AG04450 (cell line): ENCODE measurements at regions not wholly inside any gene's neighbourhood (a gene's known extent, or its start where the extent isn't known, plus 50 kb on each side); places are given as distances from the start of the nearest gene placed in this dataset.

Experiments used
- CTCF ChIA-PET: fragments of 300-600, 350-600 bp; formaldehyde crosslinking; extraction: SDS; loops from one replicate; lab custom pipeline; 2022; ENCODE audit warnings: antibody characterized with exemption, inconsistent platforms; lab: Charles Lee
- POLR2A ChIA-PET: fragments of 350-600 bp; formaldehyde crosslinking; extraction: SDS; loops from one replicate; lab custom pipeline; 2021; ENCODE audit warnings: antibody characterized with exemption, inconsistent platforms; lab: Yijun Ruan, JAX
- DNase-seq: peaks from one replicate; pipeline ENCODE4 v3.0.0-alpha.2; 2011; ENCODE audit warnings: low read depth, low spot score
- H3K27ac ChIP-seq: one replicate; pipeline ENCODE4 v1.5.1; 2012; ENCODE audit warnings: low read depth, low read length, control low read depth
- H3K27me3 ChIP-seq: one replicate; pipeline ENCODE4 v1.6.0; 2012; ENCODE audit warnings: low read length; ENCODE audit not compliant: control insufficient read depth, insufficient read depth
- H3K4me3 ChIP-seq: 2 replicates; pipeline ENCODE4 v1.5.1; 2011; ENCODE audit warnings: mild to moderate bottlenecking, low read depth, low read length, control low read depth
- H3K9me3 ChIP-seq: 2 replicates; pipeline ENCODE4 v1.5.1; 2012; ENCODE audit warnings: low read length; ENCODE audit not compliant: control insufficient read depth, insufficient read depth
- CTCF ChIP-seq: IDR thresholded peaks from 2 replicates; pipeline ENCODE4 v1.5.1; 2011; ENCODE audit warnings: low read depth, low read length, control low read depth, inconsistent platforms

GRCh38 chr12:93252221-93252620, 125.5 kb upstream of the NUDT4 start:
- POLR2A ChIA-PET, result no interaction called here
- Histone ChIP-seq H3K27me3 (no peaks in the 10 kb centered on the region), H3K9me3 (peaks cover 18% of the 10 kb centered on the region), H3K27ac (no peak overlapping the region), H3K4me3 (no peak overlapping the region)
- no peak for DNase-seq
- CTCF ChIA-PET, result interaction anchor here (0.7 kb wide), 1 partner anchor 208 kb away, joined by 3 read pairs; no protein-coding TSS in a partner anchor
- no peak for TF ChIP-seq CTCF

- ChIA-PET POLR2A (no interaction called here), CTCF (no interaction called here)
- TF ChIP-seq CTCF, result no peak
- no peak overlapping the region for H3K27ac ChIP-seq
- DNase-seq, result no peak
- no peak overlapping the region for H3K4me3 ChIP-seq
- no peaks in the 10 kb centered on the region for H3K27me3 ChIP-seq
- H3K9me3 ChIP-seq, result peaks cover 18% of the 10 kb centered on the region
These were observed 122.8 kb upstream of the NUDT4 start for GRCh38 chr12:93254911-93255310.

GRCh38 chr12:93256256-93256969, 121.3 kb upstream of the NUDT4 start:
- Histone ChIP-seq H3K27me3 (no peaks in the 10 kb centered on the region), H3K9me3 (peaks cover 18% of the 10 kb centered on the region), H3K4me3 (no peak overlapping the region), H3K27ac (no peak overlapping the region)
- CTCF ChIA-PET, result no interaction called here
- POLR2A ChIA-PET, result no interaction called here
- no peak for DNase-seq
- no peak for TF ChIP-seq CTCF

- no peak for DNase-seq
- ChIA-PET CTCF (no interaction called here), POLR2A (no interaction called here)
- H3K27me3 ChIP-seq, result no peaks in the 10 kb centered on the region
- no peaks in the 10 kb centered on the region for H3K9me3 ChIP-seq
- TF ChIP-seq CTCF, result no peak
- H3K4me3 ChIP-seq, result no peak overlapping the region
- no peak overlapping the region for H3K27ac ChIP-seq
These were observed 116.1 kb upstream of the NUDT4 start for GRCh38 chr12:93261505-93262094.

- H3K27me3 ChIP-seq, result no peaks in the 10 kb centered on the region
- ChIA-PET CTCF (no interaction called here), POLR2A (no interaction called here)
- no peak for DNase-seq
- 0 out of 2 replicates have a peak, but pooled peaks cover 2% of the 10 kb centered on the region for H3K9me3 ChIP-seq
- H3K4me3 ChIP-seq, result no peak overlapping the region
- no peak for TF ChIP-seq CTCF
- H3K27ac ChIP-seq, result no peak overlapping the region
These were observed 104.7 kb upstream of the NUDT4 start for GRCh38 chr12:93272997-93273396.
